RWPE2 (cell line): ENCODE measurements at regions not wholly inside any gene's neighbourhood (a gene's known extent, or its start where the extent isn't known, plus 50 kb on each side); places are given as distances from the start of the nearest gene placed in this dataset.

Experiments used
- ATAC-seq: fragments of 200-7000 bp; cut with Tn5 transposase; 3 replicates; pipeline ENCODE4 v1.9.1; 2021; ENCODE audit warnings: low read depth
- DNase-seq: peaks from one replicate; pipeline ENCODE4 v3.0.0-alpha.2; 2020; ENCODE audit warnings: low spot score
- H3K27ac ChIP-seq: fragments of 450-650 bp; 2 replicates; pipeline ENCODE4 v1.5.1; 2017; ENCODE audit warnings: mild to moderate bottlenecking; ENCODE audit not compliant: poor library complexity, severe bottlenecking
- H3K27me3 ChIP-seq: fragments of 250-450 bp; sonication (Bioruptor Pico); 2 replicates; pipeline ENCODE4 v1.5.1; 2021; ENCODE audit warnings: mild to moderate bottlenecking, moderate library complexity; ENCODE audit not compliant: insufficient read depth, poor library complexity, severe bottlenecking
- H3K36me3 ChIP-seq: fragments of 250-450 bp; sonication (Bioruptor Pico); 2 replicates; pipeline ENCODE4 v1.5.1; 2020; ENCODE audit warnings: low read depth, mild to moderate bottlenecking, moderate library complexity
- H3K4me1 ChIP-seq: fragments of 250-450 bp; sonication (Bioruptor Pico); 2 replicates; pipeline ENCODE4 v1.5.1; 2021; ENCODE audit warnings: mild to moderate bottlenecking, moderate library complexity; ENCODE audit not compliant: insufficient read depth, poor library complexity, severe bottlenecking
- H3K4me3 ChIP-seq: fragments of 250-450 bp; sonication (Bioruptor Pico); 2 replicates; pipeline ENCODE4 v1.5.1; 2021; ENCODE audit warnings: mild to moderate bottlenecking, moderate library complexity; ENCODE audit not compliant: severe bottlenecking
- H3K9me3 ChIP-seq: fragments of 250-450 bp; sonication (Bioruptor Pico); 2 replicates; pipeline ENCODE4 v1.5.1; 2021; ENCODE audit warnings: mild to moderate bottlenecking, moderate library complexity; ENCODE audit not compliant: severe bottlenecking
- CTCF ChIP-seq: fragments of 450-650 bp; IDR thresholded peaks from one replicate; pipeline ENCODE4 v1.5.1; 2017; ENCODE audit warnings: mild to moderate bottlenecking, moderate library complexity; ENCODE audit not compliant: poor library complexity, severe bottlenecking

- DNase-seq: no peak
- ATAC-seq: peak; percentile 100
Measured at GRCh38 chr4:99763635-99764101, 53.0 kb upstream of the DAPP1 start.

GRCh38 chr4:99762728-99763127 lies 53.9 kb upstream of the DAPP1 start:
- DNase-seq (no peak), ATAC-seq (no peak)
- H3K36me3 ChIP-seq: no peaks in the 10 kb centered on the region
- H3K9me3 ChIP-seq: no peaks in the 10 kb centered on the region
- peaks cover 8% of the 10 kb centered on the region for H3K4me1 ChIP-seq
- H3K27ac ChIP-seq: no peak overlapping the region
- no peak for TF ChIP-seq CTCF
- H3K4me3 ChIP-seq: no peak overlapping the region
- no peaks in the 10 kb centered on the region for H3K27me3 ChIP-seq

More at GRCh38 chr4:99763635-99764101, 53.0 kb upstream of the DAPP1 start:
- H3K4me3 ChIP-seq: no peak overlapping the region
- H3K4me1 ChIP-seq: peaks cover 8% of the 10 kb centered on the region
- no peak for TF ChIP-seq CTCF
- H3K36me3 ChIP-seq: no peaks in the 10 kb centered on the region
- no peaks in the 10 kb centered on the region for H3K9me3 ChIP-seq
- no peak overlapping the region for H3K27ac ChIP-seq
- H3K27me3 ChIP-seq: no peaks in the 10 kb centered on the region

- no peak overlapping the region for H3K4me3 ChIP-seq
- H3K9me3 ChIP-seq: no peaks in the 10 kb centered on the region
- peaks cover 16% of the 10 kb centered on the region for H3K4me1 ChIP-seq
- ATAC-seq: no peak
- no peaks in the 10 kb centered on the region for H3K27me3 ChIP-seq
- TF ChIP-seq CTCF: no peak
- H3K36me3 ChIP-seq: no peaks in the 10 kb centered on the region
- no peak overlapping the region for H3K27ac ChIP-seq
- no peak for DNase-seq
Measured at GRCh38 chr4:99759988-99760387, 56.6 kb upstream of the DAPP1 start.

GRCh38 chr4:99759346-99759984 lies 57.2 kb upstream of the DAPP1 start:
- H3K4me1 ChIP-seq: peaks cover 20% of the 10 kb centered on the region
- H3K27me3 ChIP-seq: no peaks in the 10 kb centered on the region
- H3K27ac ChIP-seq: no peak overlapping the region
- no peaks in the 10 kb centered on the region for H3K9me3 ChIP-seq
- no peaks in the 10 kb centered on the region for H3K36me3 ChIP-seq
- TF ChIP-seq CTCF: no peak
- ATAC-seq: no peak
- no peak overlapping the region for H3K4me3 ChIP-seq
- no peak for DNase-seq

- Histone ChIP-seq H3K36me3 (no peaks in the 10 kb centered on the region), H3K4me3 (no peak overlapping the region), H3K27ac (no peak overlapping the region), H3K4me1 (peaks cover 11% of the 10 kb centered on the region), H3K9me3 (no peaks in the 10 kb centered on the region), H3K27me3 (no peaks in the 10 kb centered on the region)
- no peak for TF ChIP-seq CTCF
- DNase-seq (no peak), ATAC-seq (no peak)
Measured at GRCh38 chr4:99755223-99755944, 61.2 kb upstream of the DAPP1 start.
